OCI-LY3 (cell line): ENCODE measurements at regions not wholly inside any gene's neighbourhood (a gene's known extent, or its start where the extent isn't known, plus 50 kb on each side); places are given as distances from the start of the nearest gene placed in this dataset.

Experiments used
- H2AFZ ChIP-seq: fragments of 200-600, 300-600 bp; shearing (Covaris generic); 2 replicates; pipeline ENCODE4 v1.6.0; 2014; ENCODE audit warnings: antibody characterized with exemption, low read depth, low read length
- H3K27ac ChIP-seq: fragments of 200-600, 300-600 bp; sonication (generic); 2 replicates; pipeline ENCODE4 v1.5.1; 2014; ENCODE audit warnings: mild to moderate bottlenecking, low read length, moderate library complexity, mixed read lengths
- H3K27me3 ChIP-seq: fragments of 200-600, 300-600 bp; sonication (generic); 2 replicates; pipeline ENCODE4 v1.6.1; 2014; ENCODE audit warnings: low read depth, low read length, mixed read lengths
- H3K36me3 ChIP-seq: fragments of 200-600, 300-600 bp; sonication (generic); replicated peaks from 2 replicates; pipeline ENCODE3; 2014; ENCODE audit warnings: low read depth, low read length, mixed read lengths
- H3K4me1 ChIP-seq: fragments of 300-600, 200-600 bp; sonication (generic); 2 replicates; pipeline ENCODE4 v1.6.1; 2014; ENCODE audit warnings: low read length, mixed read lengths
- H3K4me2 ChIP-seq: fragments of 200-600, 300-600 bp; sonication (generic); 2 replicates; pipeline ENCODE4 v1.6.1; 2014; ENCODE audit warnings: low read length, mixed read lengths
- H3K4me3 ChIP-seq: fragments of 300-600, 200-600 bp; sonication (generic); 2 replicates; pipeline ENCODE4 v1.5.1; 2014; ENCODE audit warnings: antibody characterized with exemption, mild to moderate bottlenecking, low read length, moderate library complexity
- H3K79me2 ChIP-seq: fragments of 300-600, 200-600 bp; shearing (Covaris generic); 2 replicates; pipeline ENCODE4 v1.6.1; 2014; ENCODE audit warnings: mild to moderate bottlenecking, low read length, mixed read lengths
- H3K9ac ChIP-seq: fragments of 300-600, 200-600 bp; shearing (Covaris generic); 2 replicates; pipeline ENCODE4 v1.6.0; 2014; ENCODE audit warnings: mild to moderate bottlenecking, low read length, moderate library complexity
- H3K9me3 ChIP-seq: fragments of 200-600, 300-600 bp; shearing (Covaris generic); 2 replicates; pipeline ENCODE4 v1.6.1; 2014; ENCODE audit warnings: low read length, mixed read lengths; ENCODE audit not compliant: insufficient read depth
- H4K20me1 ChIP-seq: fragments of 200-600, 300-600 bp; sonication (generic); 2 replicates; pipeline ENCODE4 v1.6.1; 2016; ENCODE audit warnings: low read length, mixed read lengths; ENCODE audit not compliant: insufficient read depth
- CTCF ChIP-seq: fragments of 200-600, 300-600 bp; sonication (generic); IDR thresholded peaks from 2 replicates; pipeline ENCODE4 v1.5.1; 2014; ENCODE audit warnings: antibody characterized with exemption, low read length, low read depth
- EZH2phosphoT487 ChIP-seq: fragments of 200-600 bp; shearing (Covaris generic); IDR thresholded peaks from 2 replicates; pipeline ENCODE4 v1.6.1; 2018; ENCODE audit warnings: antibody characterized with exemption, mixed run types, low read depth

GRCh38 chr2:116456429-116456828, 1358.1 kb upstream of the DDX18 start:
- H3K4me3 ChIP-seq: no peak overlapping the region
- no peaks in the 10 kb centered on the region for H3K36me3 ChIP-seq
- no peak overlapping the region for H3K4me2 ChIP-seq
- H3K9me3 ChIP-seq: no peaks in the 10 kb centered on the region
- H4K20me1 ChIP-seq: no peaks in the 10 kb centered on the region
- no peaks in the 10 kb centered on the region for H3K27me3 ChIP-seq
- no peaks in the 10 kb centered on the region for H3K79me2 ChIP-seq
- no peak overlapping the region for H2AFZ ChIP-seq
- no peak overlapping the region for H3K9ac ChIP-seq
- H3K4me1 ChIP-seq: no peaks in the 10 kb centered on the region
- TF ChIP-seq EZH2phosphoT487: no peak
- no peak overlapping the region for H3K27ac ChIP-seq

- no peak for TF ChIP-seq CTCF
- no peak for TF ChIP-seq EZH2phosphoT487
- Histone ChIP-seq H3K27ac (no peak overlapping the region), H2AFZ (no peak overlapping the region), H3K27me3 (no peaks in the 10 kb centered on the region), H3K4me3 (no peak overlapping the region), H3K9ac (no peak overlapping the region), H3K79me2 (no peaks in the 10 kb centered on the region), H3K4me1 (no peaks in the 10 kb centered on the region), H4K20me1 (no peaks in the 10 kb centered on the region), H3K4me2 (no peak overlapping the region), H3K9me3 (no peaks in the 10 kb centered on the region), H3K36me3 (no peaks in the 10 kb centered on the region)
Measured at GRCh38 chr2:116467243-116467642, 1347.2 kb upstream of the DDX18 start.

GRCh38 chr2:116477229-116477628, 1337.3 kb upstream of the DDX18 start:
- H3K9ac ChIP-seq: no peak overlapping the region
- no peaks in the 10 kb centered on the region for H3K9me3 ChIP-seq
- no peak overlapping the region for H3K4me3 ChIP-seq
- H3K4me2 ChIP-seq: no peak overlapping the region
- no peak overlapping the region for H3K27ac ChIP-seq
- TF ChIP-seq EZH2phosphoT487 (no peak), CTCF (no peak)
- no peaks in the 10 kb centered on the region for H3K27me3 ChIP-seq
- H3K4me1 ChIP-seq: no peaks in the 10 kb centered on the region
- no peak overlapping the region for H2AFZ ChIP-seq
- H3K79me2 ChIP-seq: no peaks in the 10 kb centered on the region
- H4K20me1 ChIP-seq: no peaks in the 10 kb centered on the region
- H3K36me3 ChIP-seq: no peaks in the 10 kb centered on the region

- H2AFZ ChIP-seq: no peak overlapping the region
- TF ChIP-seq CTCF: no peak
- no peak for TF ChIP-seq EZH2phosphoT487
- H3K27ac ChIP-seq: no peak overlapping the region
- H3K9me3 ChIP-seq: no peaks in the 10 kb centered on the region
- no peaks in the 10 kb centered on the region for H3K79me2 ChIP-seq
- H3K36me3 ChIP-seq: no peaks in the 10 kb centered on the region
- H3K4me2 ChIP-seq: no peak overlapping the region
- H3K4me3 ChIP-seq: no peak overlapping the region
- peaks cover 8% of the 10 kb centered on the region for H3K4me1 ChIP-seq
- H4K20me1 ChIP-seq: no peaks in the 10 kb centered on the region
- H3K9ac ChIP-seq: no peak overlapping the region
- no peaks in the 10 kb centered on the region for H3K27me3 ChIP-seq
Measured at GRCh38 chr2:116487336-116487735, 1327.2 kb upstream of the DDX18 start.

GRCh38 chr2:116489292-116489691, 1325.2 kb upstream of the DDX18 start:
- no peak overlapping the region for H3K4me3 ChIP-seq
- H3K27ac ChIP-seq: no peak overlapping the region
- H3K4me1 ChIP-seq: peaks cover 13% of the 10 kb centered on the region
- H3K79me2 ChIP-seq: no peaks in the 10 kb centered on the region
- H4K20me1 ChIP-seq: no peaks in the 10 kb centered on the region
- H3K4me2 ChIP-seq: no peak overlapping the region
- H3K27me3 ChIP-seq: no peaks in the 10 kb centered on the region
- no peak for TF ChIP-seq CTCF
- no peak for TF ChIP-seq EZH2phosphoT487
- H3K9ac ChIP-seq: no peak overlapping the region
- no peaks in the 10 kb centered on the region for H3K36me3 ChIP-seq
- no peaks in the 10 kb centered on the region for H3K9me3 ChIP-seq
- H2AFZ ChIP-seq: no peak overlapping the region
